Endothelial cell of umbilical vein (primary cell): ENCODE measurements at regions not wholly inside any gene's neighbourhood (a gene's known extent, or its start where the extent isn't known, plus 50 kb on each side); places are given as distances from the start of the nearest gene placed in this dataset.

Source experiments
- CTCF ChIP-seq, 2 donors: IDR thresholded peaks; 1 replicate in 1 of 2; 2 replicates in 1 of 2; pipeline ENCODE4 v1.5.1; 2011; ENCODE audit warnings: low read length in 2 of 2, mild to moderate bottlenecking in 2 of 2, moderate library complexity in 2 of 2, control low read depth in 1 of 2, inconsistent platforms in 1 of 2, low read depth in 1 of 2; ENCODE audit not compliant: insufficient read depth in 1 of 2; ENCODE audit errors: extremely low read depth in 1 of 2
- EZH2 ChIP-seq: IDR thresholded peaks from 2 replicates; pipeline ENCODE4 v1.6.1; 2012; ENCODE audit warnings: borderline replicate concordance, low read depth, mild to moderate bottlenecking, moderate library complexity, low read length, inconsistent platforms; ENCODE audit not compliant: severe bottlenecking
- GATA2 ChIP-seq: IDR thresholded peaks from 2 replicates; pipeline ENCODE4 v1.7.0; 2011; ENCODE audit warnings: low read depth, mild to moderate bottlenecking, moderate library complexity, mixed read lengths, low read length; ENCODE audit not compliant: insufficient read length, insufficient read depth
- JUN ChIP-seq: IDR thresholded peaks from 2 replicates; pipeline ENCODE4 v1.6.1; 2011; ENCODE audit warnings: borderline replicate concordance, low read depth; ENCODE audit not compliant: insufficient read length, insufficient read depth
- MAX ChIP-seq: IDR thresholded peaks from 2 replicates; pipeline ENCODE4 v1.6.1; 2011; ENCODE audit not compliant: insufficient read depth, insufficient read length
- POLR2A ChIP-seq: IDR thresholded peaks from 2 replicates; pipeline ENCODE4 v1.6.1; 2012; ENCODE audit warnings: low read depth, mild to moderate bottlenecking, control low read depth, low read length
- POLR2AphosphoS5 ChIP-seq: IDR thresholded peaks from 2 replicates; pipeline ENCODE4 v1.6.1; 2012; ENCODE audit warnings: low read depth, mild to moderate bottlenecking, control low read depth, low read length, moderate library complexity; ENCODE audit not compliant: insufficient read depth

GRCh38 chr4:79030973-79031372 lies 91.7 kb upstream of the PAQR3 start:
- TF ChIP-seq CTCF (IDR thresholded peaks at IDR 0.05; ENCODE audit: extremely low read depth in 1 of 2, insufficient read depth in 1 of 2, low read depth in 1 of 2, low read length in 2 of 2) (no peak), POLR2AphosphoS5 (no peak), POLR2A (no peak), MAX (no peak), EZH2 (no peak), JUN (no peak), GATA2 (no peak)
